Esophagus squamous epithelium (tissue), 5 donors: ENCODE measurements at regions not wholly inside any gene's neighbourhood (a gene's known extent, or its start where the extent isn't known, plus 50 kb on each side); places are given as distances from the start of the nearest gene placed in this dataset.

ENCODE experiments used
- DNase-seq: peaks from one replicate; lab custom pipeline; 2025; lab: John Stamatoyannopoulos, UW
- H3K27ac ChIP-seq, 4 donors: fragments of 200-600 bp; sonication (generic); one replicate each; pipeline ENCODE4 v1.5.1; 2016 to 2019; ENCODE audit warnings: mild to moderate bottlenecking in 1 of 4
- H3K27me3 ChIP-seq, 4 donors: fragments of 200-600 bp; sonication (generic); 1 replicate in 3 of 4; 2 replicates in 1 of 4; pipeline versions ENCODE4 v1.5.1 to v1.6.0; 2017 to 2021; ENCODE audit warnings: antibody characterized with exemption in 1 of 4
- H3K36me3 ChIP-seq, 3 donors: fragments of 200-600 bp; sonication (generic); one replicate each; pipeline ENCODE4 v1.5.1; 2016 to 2019
- H3K4me1 ChIP-seq, 3 donors: fragments of 200-600 bp; sonication (generic); one replicate each; pipeline ENCODE4 v1.5.1; 2017 to 2019
- H3K4me3 ChIP-seq, 4 donors: fragments of 200-600 bp; sonication (generic); 1 replicate in 3 of 4; 2 replicates in 1 of 4; pipeline ENCODE4 v1.5.1; 2016 to 2019; ENCODE audit warnings: mild to moderate bottlenecking in 2 of 4, moderate library complexity in 1 of 4
- H3K9me3 ChIP-seq, 3 donors: fragments of 200-600 bp; sonication (generic); one replicate each; pipeline ENCODE4 v1.5.1; 2016 to 2019
- CTCF ChIP-seq, 6 experiments: fragments of 450-650 bp in 4 of 6; fragments of 200-600 bp in 2 of 6; sonication (generic) in 2 of 6; IDR thresholded peaks; one replicate each; pipeline ENCODE4 v1.5.1; 2016 to 2019; ENCODE audit warnings: antibody characterized with exemption in 6 of 6, mild to moderate bottlenecking in 4 of 6, moderate library complexity in 4 of 6
- POLR2A ChIP-seq, 4 donors: fragments of 450-650 bp; IDR thresholded peaks; one replicate each; pipeline ENCODE4 v1.6.1; 2017; ENCODE audit warnings: antibody characterized with exemption in 4 of 4, mild to moderate bottlenecking in 4 of 4, moderate library complexity in 3 of 4
- WGBS, 2 donors: methylation state at CpG; one replicate each; pipeline ENCODE4 v1.1.5; 2018; 5-methylcytosine and 5-hydroxymethylcytosine counted together
- intact Hi-C: fragments of 100-400 bp; cut with DNase I; formaldehyde crosslinking; loops from one replicate; pipeline ENCODE4 v1.15.0; 2022
- donor health status: DM: yes; HTN: yes; CAD: no.

DNA sequence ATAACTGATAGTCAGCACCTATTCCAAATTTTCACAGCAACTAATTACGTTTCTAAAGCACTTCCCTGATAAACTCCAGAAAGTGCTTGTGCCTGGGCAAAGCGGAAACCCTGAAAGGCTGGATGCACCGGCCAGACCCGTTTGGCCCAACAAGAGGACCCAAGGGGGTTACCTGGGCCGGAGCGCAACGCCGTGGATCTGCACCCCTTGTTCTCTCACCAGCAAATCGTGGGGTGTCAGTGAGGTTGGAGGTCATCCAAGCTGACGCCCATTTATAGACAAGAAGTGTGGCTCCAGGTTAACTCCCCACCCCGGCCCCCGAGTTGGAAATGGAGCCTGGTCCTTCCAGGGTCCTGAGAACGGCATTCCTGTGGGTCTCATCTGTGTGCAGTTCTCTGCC, 167.0 kb upstream of the HDAC4 start:
- Histone ChIP-seq H3K27me3 (peaks cover 0 to 45% (median 0%) of the 10 kb centered on the region in 4 donors), H3K27ac (no peak overlapping the region), H3K36me3 (no peaks in the 10 kb centered on the region), H3K4me1 (no peaks in the 10 kb centered on the region), H3K9me3 (no peaks in the 10 kb centered on the region), H3K4me3 (no peak overlapping the region)
- intact Hi-C loops: no loop called here
- no peak for DNase-seq
- WGBS, 2 donors: 43 to 66% methylated on average over 3 to 10 of the region's 13 CpGs
- TF ChIP-seq CTCF (IDR thresholded peaks at IDR 0.05) (no peak), POLR2A (IDR thresholded peaks at IDR 0.05) (no peak)

DNA sequence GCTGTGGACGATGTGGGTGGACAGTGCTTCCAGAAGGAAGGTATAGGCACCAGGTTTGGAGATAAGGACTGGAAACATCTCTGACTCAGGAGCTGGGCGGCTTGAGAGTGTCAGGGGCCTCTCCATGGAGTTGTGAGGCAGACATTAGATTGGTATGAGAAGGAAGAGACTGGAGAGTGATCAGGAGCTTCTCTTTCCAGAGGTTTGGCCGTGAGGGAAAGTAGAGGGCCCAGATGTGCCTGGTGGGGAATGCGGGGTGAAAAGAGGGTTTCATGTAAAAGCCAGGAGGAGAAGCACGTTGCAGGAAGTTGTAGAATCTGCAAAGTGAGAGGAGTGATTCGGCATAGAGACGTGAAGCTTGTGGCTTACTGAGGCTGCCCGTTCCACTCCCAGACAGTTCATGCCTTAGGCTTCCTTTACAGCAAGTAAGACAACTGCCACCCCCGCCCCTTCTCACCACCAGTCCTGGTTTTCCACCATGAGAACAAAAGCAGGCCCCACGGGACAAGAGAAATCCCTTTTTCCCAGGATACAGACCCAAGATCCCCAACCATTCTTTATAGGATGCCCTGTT, 166.3 kb upstream of the HDAC4 start:
- H3K4me3 ChIP-seq: no peak overlapping the region
- TF ChIP-seq CTCF (IDR thresholded peaks at IDR 0.05) (no peak), POLR2A (IDR thresholded peaks at IDR 0.05) (no peak)
- H3K27me3 ChIP-seq: peaks cover 0 to 45% (median 0%) of the 10 kb centered on the region in 4 donors
- no peaks in the 10 kb centered on the region for H3K9me3 ChIP-seq
- intact Hi-C loops: no loop called here
- H3K27ac ChIP-seq: no peak overlapping the region
- no peaks in the 10 kb centered on the region for H3K36me3 ChIP-seq
- no peak for DNase-seq
- no peaks in the 10 kb centered on the region for H3K4me1 ChIP-seq
- WGBS, 2 donors: 69 to 71% methylated on average over 10 of the region's 10 CpGs

- no peak for DNase-seq
- TF ChIP-seq CTCF (IDR thresholded peaks at IDR 0.05) (no peak), POLR2A (IDR thresholded peaks at IDR 0.05) (no peak)
- intact Hi-C loops: no loop called here
- H3K36me3 ChIP-seq: no peaks in the 10 kb centered on the region
- H3K27me3 ChIP-seq: peaks cover 0 to 45% (median 0%) of the 10 kb centered on the region in 4 donors
- WGBS, 2 donors: 88 to 89% methylated on average over 15 of the region's 15 CpGs
- H3K4me1 ChIP-seq: peaks cover 0 to 4% (median 0%) of the 10 kb centered on the region in 3 donors
- H3K9me3 ChIP-seq: no peaks in the 10 kb centered on the region
- no peak overlapping the region for H3K27ac ChIP-seq
- H3K4me3 ChIP-seq: no peak overlapping the region
Observed at GRCh38 chr2:239566162-239566994, 165.6 kb upstream of the HDAC4 start.

DNA sequence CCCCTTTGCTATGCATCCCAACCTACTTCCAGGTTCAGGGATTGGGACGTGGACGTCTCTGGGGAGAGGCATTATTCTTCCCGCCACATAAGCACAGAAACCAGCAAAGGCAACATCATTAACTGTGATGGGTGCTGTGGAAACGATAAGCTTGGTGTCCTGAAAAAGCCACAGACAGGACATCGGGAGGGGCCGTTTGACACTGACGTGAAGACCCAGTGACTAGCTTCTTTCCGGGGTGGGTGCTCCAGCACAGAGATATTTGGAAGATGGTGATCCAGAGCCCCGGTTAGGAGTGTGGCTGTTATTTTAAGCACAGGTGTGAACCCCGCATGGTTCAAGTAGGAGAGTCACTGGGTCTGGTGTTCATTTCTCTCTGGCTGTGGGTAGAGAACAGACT, 163.8 kb upstream of the HDAC4 start:
- no peak for DNase-seq
- H3K36me3 ChIP-seq: no peaks in the 10 kb centered on the region
- 85 to 91% methylated on average over 6 to 8 of the region's 10 CpGs for WGBS, 2 donors
- peaks cover 0 to 7% (median 0%) of the 10 kb centered on the region in 3 donors for H3K4me1 ChIP-seq
- no peak overlapping the region for H3K4me3 ChIP-seq
- intact Hi-C loops: no loop called here
- no peaks in the 10 kb centered on the region for H3K9me3 ChIP-seq
- TF ChIP-seq CTCF (IDR thresholded peaks at IDR 0.05) (no peak), POLR2A (IDR thresholded peaks at IDR 0.05) (no peak)
- H3K27ac ChIP-seq: no peak overlapping the region
- peaks cover 0 to 35% (median 0%) of the 10 kb centered on the region in 4 donors for H3K27me3 ChIP-seq

GRCh38 chr2:239563561-239563960, 162.7 kb upstream of the HDAC4 start:
- Histone ChIP-seq H3K27ac (no peak overlapping the region), H3K36me3 (no peaks in the 10 kb centered on the region), H3K4me1 (peaks cover 0 to 7% (median 0%) of the 10 kb centered on the region in 3 donors), H3K4me3 (no peak overlapping the region), H3K27me3 (peaks cover 0 to 30% (median 0%) of the 10 kb centered on the region in 4 donors), H3K9me3 (no peaks in the 10 kb centered on the region)
- no peak for DNase-seq
- TF ChIP-seq CTCF (IDR thresholded peaks at IDR 0.05) (no peak), POLR2A (IDR thresholded peaks at IDR 0.05) (no peak)
- intact Hi-C loops: no loop called here
- 81 to 82% methylated on average over 5 to 8 of the region's 9 CpGs for WGBS, 2 donors
